DMS79 treated with DMSO at 0.1 percent for 48 hours (cell line): ENCODE measurements at regions not wholly inside any gene's neighbourhood (a gene's known extent, or its start where the extent isn't known, plus 50 kb on each side); places are given as distances from the start of the nearest gene placed in this dataset.
A peak's percentile ranks its signal among the peaks of the same experiment; 100 is the strongest.

ENCODE experiments used
- DNase-seq: peaks from one replicate; lab custom pipeline; 2025; lab: John Stamatoyannopoulos, UW

DNA sequence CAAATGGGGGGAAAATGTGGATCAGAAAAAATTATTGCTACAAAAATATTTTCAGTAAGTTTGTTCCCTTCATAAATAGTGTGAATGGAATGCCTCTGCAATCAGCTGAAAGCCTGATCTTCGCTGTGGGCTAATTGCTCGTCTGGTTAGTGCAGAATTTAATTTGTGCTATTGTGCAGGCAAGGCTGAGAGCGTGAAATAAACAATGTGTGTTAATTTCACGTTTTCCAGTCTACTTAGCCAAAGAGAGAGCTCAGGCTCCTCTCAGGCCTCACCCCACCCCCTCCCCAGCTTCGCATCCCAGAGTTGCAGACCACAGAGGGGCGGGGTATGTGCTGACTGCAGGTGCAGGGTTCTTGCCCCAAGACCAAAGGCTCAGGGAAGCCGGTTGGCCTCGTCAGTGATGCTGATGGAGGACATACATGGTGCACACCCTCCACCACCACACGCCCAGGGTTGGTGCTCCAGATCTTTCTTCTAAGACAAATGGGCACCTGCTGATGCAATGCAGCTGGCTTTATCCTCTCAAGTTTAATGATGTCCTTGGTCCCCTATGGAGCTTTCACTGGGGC, 302.6 kb upstream of the SLC14A2 start:
- DNase-seq, result no peak

DNA sequence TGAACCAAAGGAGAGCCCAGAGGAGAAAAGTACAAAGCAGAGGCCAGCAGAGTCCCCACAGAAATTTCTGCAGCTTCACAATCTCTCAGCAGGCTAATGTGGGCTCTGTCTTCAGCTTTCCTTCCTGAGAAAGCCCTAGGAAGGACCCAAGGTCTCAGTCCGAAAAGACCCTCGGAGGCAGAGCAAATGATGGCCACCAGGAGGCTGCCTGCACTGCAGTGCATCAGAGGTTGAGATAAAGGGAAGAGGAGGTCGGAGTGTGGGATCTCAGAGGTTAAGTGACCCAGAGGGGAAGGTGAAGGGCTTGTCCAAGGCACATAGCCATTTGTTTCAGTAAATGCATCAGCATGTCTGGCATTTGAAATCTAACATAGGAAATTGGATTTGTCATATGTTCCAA, 299.1 kb upstream of the SLC14A2 start:
- DNase-seq, result no peak

- DNase-seq, result peak; percentile 56
These were observed 297.2 kb upstream of the SLC14A2 start for GRCh38 chr18:45317948-45318640.

GRCh38 chr18:45320724-45321123, 294.6 kb upstream of the SLC14A2 start:
- DNase-seq, result no peak

- no peak for DNase-seq
These were observed 293.8 kb upstream of the SLC14A2 start for GRCh38 chr18:45321520-45321919.

DNA sequence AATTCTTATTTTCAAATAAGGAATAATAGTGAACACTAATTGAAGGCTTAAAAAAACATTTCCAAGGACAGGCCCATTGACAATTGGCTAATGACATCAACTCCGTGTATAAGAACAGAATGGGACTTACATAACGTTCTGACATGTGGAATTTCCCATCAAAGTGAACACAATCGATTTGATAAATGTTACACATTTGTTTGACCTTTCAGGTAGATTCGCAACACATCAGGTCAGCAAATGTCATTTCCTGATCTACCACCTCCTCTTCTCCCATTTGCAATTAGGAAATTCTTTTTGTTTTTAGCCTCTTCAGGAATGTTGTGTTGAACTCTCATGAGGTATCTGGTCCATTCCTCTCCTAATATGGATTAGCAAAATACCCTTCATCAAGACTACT, 292.9 kb upstream of the SLC14A2 start:
- no peak for DNase-seq

GRCh38 chr18:45324101-45324494, 291.2 kb upstream of the SLC14A2 start:
- DNase-seq, result no peak

- DNase-seq, result no peak
These were observed 290.7 kb upstream of the SLC14A2 start for GRCh38 chr18:45324495-45325113.

DNA sequence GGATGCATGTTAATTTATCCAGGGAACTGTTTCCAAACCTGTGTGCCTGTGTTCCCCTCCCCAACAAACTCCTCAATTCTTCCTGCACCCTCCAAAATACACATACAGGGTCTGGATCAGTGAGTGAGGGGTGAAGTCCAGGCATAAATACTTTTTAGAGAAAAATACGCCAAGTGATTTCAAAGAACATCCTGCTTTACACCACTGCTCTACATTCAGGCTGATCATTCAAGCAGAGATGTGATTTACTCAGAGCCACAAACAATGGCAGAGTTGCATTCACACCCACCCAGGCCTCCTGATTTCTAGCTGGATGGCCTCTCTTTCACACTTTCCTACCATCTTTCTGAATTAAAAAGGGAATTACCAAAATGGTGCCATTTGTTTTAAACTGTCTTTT, 289.5 kb upstream of the SLC14A2 start:
- DNase-seq, result no peak

DNA sequence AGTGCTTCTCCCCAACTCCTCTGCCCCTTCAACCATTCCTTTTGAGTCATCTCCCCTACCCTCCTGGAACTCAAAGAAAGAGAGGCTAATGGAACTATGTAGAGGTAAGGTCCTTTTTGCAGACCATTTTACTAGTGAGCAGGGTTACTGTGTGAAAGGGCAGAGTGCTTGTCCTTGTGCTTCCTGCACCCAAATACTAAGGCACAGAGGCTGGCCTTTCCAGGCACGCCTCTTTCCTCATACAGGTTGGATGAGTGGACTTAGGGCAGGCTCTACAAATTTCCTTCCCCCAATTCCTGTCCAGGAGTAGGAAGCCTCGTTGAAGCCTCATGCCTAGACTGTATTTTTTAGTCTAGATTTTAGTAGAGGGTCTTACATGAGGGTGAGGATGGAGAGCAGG, 288.8 kb upstream of the SLC14A2 start:
- DNase-seq, result no peak

DNA sequence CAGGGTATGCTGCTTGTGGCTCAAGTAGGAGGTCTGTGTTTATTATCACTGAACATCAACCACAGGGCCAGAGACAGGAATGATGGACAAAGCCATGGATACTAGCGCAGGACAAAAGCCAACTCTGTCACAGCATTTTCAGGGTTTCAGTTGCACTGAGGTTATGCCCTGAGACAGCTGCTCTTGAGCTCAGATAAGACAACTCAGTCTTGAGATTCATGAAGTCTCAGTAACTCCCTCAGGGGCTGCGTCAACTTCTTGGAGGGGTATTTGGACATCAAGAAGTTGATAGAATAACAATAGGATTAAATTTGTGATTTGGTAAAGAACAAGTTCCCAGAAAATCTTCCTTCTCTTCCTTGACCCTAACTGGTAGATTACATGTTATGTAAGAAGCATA, 287.0 kb upstream of the SLC14A2 start:
- no peak for DNase-seq

GRCh38 chr18:45328811-45329210, 286.5 kb upstream of the SLC14A2 start:
- peak; percentile 17 for DNase-seq

- DNase-seq, result no peak
These were observed 286.0 kb upstream of the SLC14A2 start for GRCh38 chr18:45329316-45329715.

GRCh38 chr18:45330170-45330594, 285.1 kb upstream of the SLC14A2 start:
- DNase-seq, result no peak

DNA sequence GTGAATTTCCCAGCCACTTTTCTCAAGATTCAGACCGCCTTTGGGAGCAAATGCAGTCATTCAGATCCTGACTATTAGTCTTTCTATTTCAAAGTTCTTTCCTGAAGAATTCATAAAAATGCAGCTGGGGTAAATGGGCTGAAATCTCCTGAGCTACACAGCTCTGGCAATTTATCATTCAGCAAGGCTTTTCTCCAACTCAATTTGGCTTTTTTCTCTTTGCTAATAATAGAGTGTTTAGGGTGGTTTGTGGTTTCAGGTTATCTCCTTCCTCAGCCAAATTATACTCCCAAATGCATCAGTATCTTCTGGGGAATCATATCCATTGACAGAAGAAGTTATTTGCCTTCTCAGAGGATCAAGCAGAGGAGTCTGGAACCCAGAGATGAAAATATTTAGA, 282.4 kb upstream of the SLC14A2 start:
- no peak for DNase-seq

DNA sequence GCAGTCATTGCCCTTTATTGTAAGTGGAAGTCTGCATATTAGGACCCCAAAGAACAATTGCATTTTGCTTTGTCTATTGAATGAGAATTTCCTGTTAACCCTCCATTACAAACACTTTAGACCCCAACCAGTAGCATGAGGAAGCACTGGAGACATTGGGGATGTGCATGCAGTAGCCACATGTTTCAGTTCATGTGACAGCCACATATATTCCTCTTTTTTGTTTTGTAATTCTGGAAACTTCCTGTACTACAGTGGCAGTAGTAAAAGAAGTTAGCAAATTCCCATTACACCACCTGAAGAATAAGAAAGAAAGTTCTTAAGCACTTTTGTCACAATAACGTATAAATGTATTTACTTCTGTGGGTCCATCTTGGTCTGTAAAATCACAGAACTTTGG, 281.1 kb upstream of the SLC14A2 start:
- no peak for DNase-seq

GRCh38 chr18:45335282-45336043, 279.8 kb upstream of the SLC14A2 start:
- DNase-seq, result peak; percentile 16

GRCh38 chr18:45336448-45336847, 278.8 kb upstream of the SLC14A2 start:
- no peak for DNase-seq

GRCh38 chr18:45337477-45337876, 277.8 kb upstream of the SLC14A2 start:
- no peak for DNase-seq

DNA sequence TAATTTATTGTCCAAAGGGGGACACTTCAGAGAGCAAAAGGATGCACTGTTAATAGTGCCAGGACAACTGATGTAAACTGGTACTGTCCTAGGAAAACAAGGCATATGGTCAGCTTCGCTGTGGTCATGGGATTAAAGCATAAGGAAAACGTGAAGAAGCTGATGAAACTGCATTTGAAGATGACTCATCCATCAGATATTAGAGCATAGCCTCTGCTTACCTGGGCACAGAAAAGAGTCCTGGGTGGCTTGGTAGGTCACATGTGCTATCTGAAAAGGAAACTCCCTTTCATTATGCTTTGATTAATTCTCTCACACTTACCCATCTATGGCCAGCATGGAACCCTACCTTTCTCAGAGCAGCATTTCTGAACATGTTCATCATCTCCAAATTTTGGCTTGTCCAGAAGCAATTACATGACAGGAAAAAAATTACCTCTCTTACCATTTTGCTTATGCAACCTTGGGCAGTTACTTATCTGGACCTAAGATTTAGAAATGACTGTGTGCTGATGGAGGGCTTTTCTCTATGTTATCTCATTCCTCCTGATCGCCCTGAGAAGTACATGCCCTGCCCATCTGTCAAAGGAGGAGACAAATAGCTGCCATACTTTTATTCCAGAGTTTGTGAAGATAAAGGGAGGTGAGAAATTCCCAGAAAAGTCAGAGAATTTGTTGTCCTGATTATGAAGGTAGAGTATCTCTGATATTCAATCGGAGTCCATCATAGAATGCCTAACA, 275.3 kb upstream of the SLC14A2 start:
- DNase-seq, result no peak

DNA sequence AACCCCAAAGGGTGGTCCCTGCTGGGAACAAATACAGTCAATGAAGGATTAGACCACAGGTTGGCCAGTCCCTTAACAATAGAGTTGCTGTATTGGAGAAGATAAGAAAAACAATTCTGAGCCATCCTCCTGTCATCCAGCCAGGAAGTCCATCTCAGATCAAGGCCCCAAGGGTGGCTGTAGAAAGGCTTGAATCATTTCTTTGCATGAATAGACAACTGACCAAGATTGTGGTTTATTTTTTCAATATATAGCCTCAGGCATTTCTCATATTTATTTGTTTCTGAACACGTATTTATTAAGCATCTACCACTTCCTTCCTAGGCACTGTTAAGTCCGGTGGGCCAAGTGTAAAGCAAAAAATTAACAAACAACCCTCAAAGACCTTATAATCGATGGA, 274.4 kb upstream of the SLC14A2 start:
- DNase-seq, result no peak

- no peak for DNase-seq
These were observed 273.8 kb upstream of the SLC14A2 start for GRCh38 chr18:45341454-45341853.
